NCI-H82 treated with DMSO at 0.1 percent for 48 hours (cell line): ENCODE measurements at regions not wholly inside any gene's neighbourhood (a gene's known extent, or its start where the extent isn't known, plus 50 kb on each side); places are given as distances from the start of the nearest gene placed in this dataset.
A peak's percentile ranks its signal among the peaks of the same experiment; 100 is the strongest.

Experiments
- DNase-seq: peaks from one replicate; lab custom pipeline; 2025; ENCODE audit not compliant: unreplicated experiment; lab: John Stamatoyannopoulos, UW

- DNase-seq: no peak
Measured at GRCh38 chrX:69306063-69306404, 140.8 kb upstream of the PJA1 start.

GRCh38 chrX:69305333-69306062, 140.2 kb upstream of the PJA1 start:
- peak; percentile 43 for DNase-seq

GRCh38 chrX:69303231-69303630, 138.0 kb upstream of the PJA1 start:
- no peak for DNase-seq

GRCh38 chrX:69299951-69300714, 134.9 kb upstream of the PJA1 start:
- DNase-seq: no peak

- DNase-seq: peak; percentile 47
Measured at GRCh38 chrX:69299285-69299684, 134.0 kb upstream of the PJA1 start.

- DNase-seq: no peak
Measured at GRCh38 chrX:69298466-69299140, 133.3 kb upstream of the PJA1 start.

- DNase-seq: peak; percentile 67
Measured at GRCh38 chrX:69297506-69297905, 132.3 kb upstream of the PJA1 start.

GRCh38 chrX:69293776-69294601, 128.7 kb upstream of the PJA1 start:
- DNase-seq: no peak

- no peak for DNase-seq
Measured at GRCh38 chrX:69291116-69291515, 125.9 kb upstream of the PJA1 start.

- DNase-seq: no peak
Measured at GRCh38 chrX:69290292-69290691, 125.0 kb upstream of the PJA1 start.

- no peak for DNase-seq
Measured at GRCh38 chrX:69289793-69290123, 124.5 kb upstream of the PJA1 start.

GRCh38 chrX:69289046-69289792, 124.0 kb upstream of the PJA1 start:
- DNase-seq: no peak

- no peak for DNase-seq
Measured at GRCh38 chrX:69287095-69287494, 121.8 kb upstream of the PJA1 start.

GRCh38 chrX:69286565-69286906, 121.3 kb upstream of the PJA1 start:
- DNase-seq: no peak

- DNase-seq: peak; percentile 53
Measured at GRCh38 chrX:69285881-69286564, 120.8 kb upstream of the PJA1 start.

GRCh38 chrX:69285401-69285877, 120.2 kb upstream of the PJA1 start:
- DNase-seq: no peak

GRCh38 chrX:69284491-69284890, 119.2 kb upstream of the PJA1 start:
- no peak for DNase-seq

GRCh38 chrX:69282893-69283690, 117.8 kb upstream of the PJA1 start:
- DNase-seq: no peak

GRCh38 chrX:69280933-69281332, 115.7 kb upstream of the PJA1 start:
- DNase-seq: no peak
